ENCODE measurements at regions not wholly inside any gene's neighbourhood (a gene's known extent, or its start where the extent isn't known, plus 50 kb on each side); places are given as distances from the start of the nearest gene placed in this dataset.

- TF ChIP-seq GATA2 (IDR thresholded peaks at IDR 0.05; ENCODE audit: low read depth, low read length) (no peak), GATA3 (IDR thresholded peaks at IDR 0.05; ENCODE audit: low read depth, low read length) (no peak)
Observed at GRCh38 chr4:126701756-126702155, 931.0 kb upstream of the INTU start.

All from SH-SY5Y (cell line).